Gastrocnemius medialis (tissue), 4 donors: ENCODE measurements at regions not wholly inside any gene's neighbourhood (a gene's known extent, or its start where the extent isn't known, plus 50 kb on each side); places are given as distances from the start of the nearest gene placed in this dataset.
A peak's percentile ranks its signal among the peaks of the same experiment; 100 is the strongest.

Experiments
- ATAC-seq, 2 donors: fragments of 150-250 bp; one replicate each; pipeline ENCODE4 v1.9.1; 2016
- DNase-seq, 2 donors: peaks; one replicate each; pipeline ENCODE4 v3.0.0-alpha.2; 2019
- H3K27ac ChIP-seq, 4 donors: fragments of 200-600 bp; sonication (generic); 1 replicate in 1 of 4; 2 replicates in 3 of 4; pipeline ENCODE4 v1.5.1; 2016 to 2018; ENCODE audit warnings: mild to moderate bottlenecking in 2 of 4, moderate library complexity in 1 of 4
- H3K27me3 ChIP-seq, 3 donors: fragments of 200-600 bp; sonication (generic) in 2 of 3; 1 replicate in 1 of 3; 2 replicates in 2 of 3; pipeline versions ENCODE4 v1.5.1 to v1.6.0; 2016 to 2019; ENCODE audit warnings: mild to moderate bottlenecking in 1 of 3, moderate library complexity in 1 of 3
- H3K36me3 ChIP-seq, 2 donors: fragments of 200-600 bp; sonication (generic) in 1 of 2; one replicate each; pipeline ENCODE4 v1.5.1; 2017 to 2018
- H3K4me1 ChIP-seq, 2 donors: fragments of 200-600 bp; sonication (generic) in 1 of 2; one replicate each; pipeline ENCODE4 v1.5.1; 2016 to 2017; ENCODE audit warnings: mild to moderate bottlenecking in 2 of 2
- H3K4me3 ChIP-seq, 4 donors: fragments of 200-600 bp; sonication (generic) in 3 of 4; 1 replicate in 1 of 4; 2 replicates in 3 of 4; pipeline ENCODE4 v1.5.1; 2016 to 2019; ENCODE audit warnings: mild to moderate bottlenecking in 2 of 4
- H3K9me3 ChIP-seq, 3 donors: fragments of 200-600 bp; sonication (generic) in 2 of 3; 1 replicate in 1 of 3; 2 replicates in 2 of 3; pipeline ENCODE4 v1.5.1; 2016 to 2019
- CTCF ChIP-seq, 5 experiments: fragments of 450-650 bp in 3 of 5; fragments of 200-600 bp in 2 of 5; sonication (generic) in 2 of 5; IDR thresholded peaks in 4 of 5; conservative IDR thresholded peaks in 1 of 5; 1 replicate in 4 of 5; 2 replicates in 1 of 5; pipeline ENCODE4 v1.5.1; 2016 to 2019; ENCODE audit warnings: antibody characterized with exemption in 5 of 5, mild to moderate bottlenecking in 3 of 5, moderate library complexity in 3 of 5
- POLR2A ChIP-seq, 2 donors: fragments of 450-650 bp; IDR thresholded peaks; one replicate each; pipeline ENCODE4 v1.6.1; 2017; ENCODE audit warnings: antibody characterized with exemption in 2 of 2, mild to moderate bottlenecking in 2 of 2, moderate library complexity in 2 of 2
- in situ Hi-C, 4 donors: fragments of 200-750 bp; cut with MboI; loops; one replicate each; pipeline versions ENCODE4 v1.15.0 to v1.8.0; 2017; ENCODE audit warnings: low sequenced_read_pairs in 4 of 4
- intact Hi-C: fragments of 100-400 bp; cut with DNase I; formaldehyde crosslinking; loops from one replicate; pipeline ENCODE4 v1.15.1; 2023; ENCODE audit warnings: low total_unique reads

- Histone ChIP-seq H3K4me1 (no peaks in the 10 kb centered on the region), H3K27ac (no peak overlapping the region), H3K4me3 (no peak overlapping the region), H3K9me3 (no peaks in the 10 kb centered on the region), H3K27me3 (no peaks in the 10 kb centered on the region), H3K36me3 (no peaks in the 10 kb centered on the region)
- intact Hi-C loops (no loop called here), in situ Hi-C loops (no loop called here)
- TF ChIP-seq POLR2A (IDR thresholded peaks at IDR 0.05) (no peak), CTCF (IDR thresholded peaks at IDR 0.05 in 4 of 5, conservative IDR thresholded peaks at IDR 0.05 in 1 of 5) (no peak)
- DNase-seq (no peak), ATAC-seq (no peak)
Measured at GRCh38 chr9:120281665-120282064, 298.3 kb downstream of the CDK5RAP2 start.

- no peaks in the 10 kb centered on the region for H3K36me3 ChIP-seq
- no peak overlapping the region for H3K4me3 ChIP-seq
- in situ Hi-C loops (no loop called here), intact Hi-C loops (loop anchor here (5.0 kb wide), 3 partner anchors 209 to 466 kb away; no protein-coding TSS in a partner anchor)
- no peaks in the 10 kb centered on the region for H3K9me3 ChIP-seq
- TF ChIP-seq POLR2A (IDR thresholded peaks at IDR 0.05) (no peak), CTCF (IDR thresholded peaks at IDR 0.05 in 4 of 5, conservative IDR thresholded peaks at IDR 0.05 in 1 of 5) (no peak)
- ATAC-seq (no peak), DNase-seq (no peak)
- H3K27ac ChIP-seq = no peak overlapping the region
- no peaks in the 10 kb centered on the region for H3K27me3 ChIP-seq
- peaks cover 15 to 21% of the 10 kb centered on the region in 2 donors for H3K4me1 ChIP-seq
Measured at GRCh38 chr9:120267929-120268328, 312.0 kb downstream of the CDK5RAP2 start.

GRCh38 chr9:120265791-120266190 is 314.2 kb downstream of the CDK5RAP2 start:
- DNase-seq (peak; percentile 83 to 89), ATAC-seq (peak; percentile 98 to 99)
- Histone ChIP-seq H3K27me3 (no peaks in the 10 kb centered on the region), H3K27ac (peak overlapping the region; percentile 64 to 80 (median 70)), H3K4me3 (no peak overlapping the region), H3K4me1 (peaks cover 15 to 21% of the 10 kb centered on the region in 2 donors), H3K36me3 (no peaks in the 10 kb centered on the region), H3K9me3 (no peaks in the 10 kb centered on the region)
- intact Hi-C loops (loop anchor here (5.0 kb wide), 3 partner anchors 212 to 463 kb away; no protein-coding TSS in a partner anchor), in situ Hi-C loops (no loop called here)
- TF ChIP-seq CTCF (IDR thresholded peaks at IDR 0.05 in 4 of 5, conservative IDR thresholded peaks at IDR 0.05 in 1 of 5) (no peak), POLR2A (IDR thresholded peaks at IDR 0.05) (no peak)

GRCh38 chr9:120264528-120264927 is 315.4 kb downstream of the CDK5RAP2 start:
- in situ Hi-C loops = no loop called here
- peak; percentile 64 to 77 for ATAC-seq
- H3K36me3 ChIP-seq = no peaks in the 10 kb centered on the region
- no peak for TF ChIP-seq POLR2A (IDR thresholded peaks at IDR 0.05)
- no peak for TF ChIP-seq CTCF (IDR thresholded peaks at IDR 0.05 in 4 of 5, conservative IDR thresholded peaks at IDR 0.05 in 1 of 5)
- peak overlapping the region; percentile 52 to 80 (median 70) for H3K27ac ChIP-seq
- peak; percentile 20 to 64 for DNase-seq
- no peaks in the 10 kb centered on the region for H3K27me3 ChIP-seq
- H3K4me3 ChIP-seq = no peak overlapping the region
- H3K9me3 ChIP-seq = no peaks in the 10 kb centered on the region
- intact Hi-C loops = no loop called here
- H3K4me1 ChIP-seq = peaks cover 15 to 21% of the 10 kb centered on the region in 2 donors

GRCh38 chr9:120263836-120264235 is 316.1 kb downstream of the CDK5RAP2 start:
- Histone ChIP-seq H3K4me1 (peaks cover 15 to 21% of the 10 kb centered on the region in 2 donors), H3K4me3 (no peak overlapping the region), H3K27ac (peak overlapping the region in 3 of 4 donors; percentile 16 to 72 (median 52)), H3K36me3 (no peaks in the 10 kb centered on the region), H3K27me3 (no peaks in the 10 kb centered on the region), H3K9me3 (no peaks in the 10 kb centered on the region)
- intact Hi-C loops = no loop called here
- TF ChIP-seq POLR2A (IDR thresholded peaks at IDR 0.05) (no peak), CTCF (IDR thresholded peaks at IDR 0.05 in 4 of 5, conservative IDR thresholded peaks at IDR 0.05 in 1 of 5) (no peak)
- in situ Hi-C loops = no loop called here
- no peak for DNase-seq
- ATAC-seq = no peak
